Brain pericyte (primary cell): ENCODE measurements at regions not wholly inside any gene's neighbourhood (a gene's known extent, or its start where the extent isn't known, plus 50 kb on each side); places are given as distances from the start of the nearest gene placed in this dataset.

Experiments used
- DNase-seq: peaks from one replicate; pipeline ENCODE4 v3.0.0-alpha.2; 2012; ENCODE audit warnings: low read depth, low spot score

DNA sequence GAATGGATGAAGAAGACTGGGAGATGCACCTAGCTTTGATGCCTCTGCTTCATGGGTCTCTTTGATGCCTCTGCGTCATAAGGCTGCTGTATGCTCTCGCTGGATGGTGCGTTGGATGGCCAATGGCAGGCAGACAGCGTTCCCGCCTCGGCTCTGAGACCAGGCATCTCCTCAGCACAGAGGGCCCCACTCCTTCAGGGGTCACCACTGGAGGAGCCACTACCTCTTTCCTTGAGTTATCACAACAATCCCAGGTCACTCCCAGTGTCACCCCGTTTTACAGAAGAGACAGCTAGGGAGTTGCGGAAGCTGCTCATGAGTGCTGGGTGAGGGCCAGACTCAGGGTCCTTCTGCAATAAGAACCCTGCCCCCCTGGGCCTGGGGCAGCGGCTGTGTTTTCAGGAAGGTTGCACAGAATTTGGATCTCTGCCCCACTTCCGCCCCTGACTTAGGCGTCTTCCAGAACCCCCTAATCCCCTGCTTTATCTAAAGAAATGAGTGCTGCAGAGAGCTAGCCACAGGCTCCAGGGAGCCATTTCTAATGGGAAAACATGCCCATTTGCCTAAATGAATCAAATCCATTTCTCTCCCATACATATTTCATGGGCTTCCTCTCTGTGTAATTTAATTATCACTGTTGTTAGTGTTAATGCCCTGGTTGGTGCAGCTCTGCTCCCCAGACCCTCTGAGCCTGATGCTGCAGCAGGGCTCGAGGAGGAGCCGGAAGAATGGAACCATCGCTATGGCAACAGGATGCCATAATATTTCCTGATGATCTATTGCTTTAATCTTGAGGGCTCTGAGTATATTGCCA, 131.8 kb upstream of the HS6ST1 start:
- no peak for DNase-seq

DNA sequence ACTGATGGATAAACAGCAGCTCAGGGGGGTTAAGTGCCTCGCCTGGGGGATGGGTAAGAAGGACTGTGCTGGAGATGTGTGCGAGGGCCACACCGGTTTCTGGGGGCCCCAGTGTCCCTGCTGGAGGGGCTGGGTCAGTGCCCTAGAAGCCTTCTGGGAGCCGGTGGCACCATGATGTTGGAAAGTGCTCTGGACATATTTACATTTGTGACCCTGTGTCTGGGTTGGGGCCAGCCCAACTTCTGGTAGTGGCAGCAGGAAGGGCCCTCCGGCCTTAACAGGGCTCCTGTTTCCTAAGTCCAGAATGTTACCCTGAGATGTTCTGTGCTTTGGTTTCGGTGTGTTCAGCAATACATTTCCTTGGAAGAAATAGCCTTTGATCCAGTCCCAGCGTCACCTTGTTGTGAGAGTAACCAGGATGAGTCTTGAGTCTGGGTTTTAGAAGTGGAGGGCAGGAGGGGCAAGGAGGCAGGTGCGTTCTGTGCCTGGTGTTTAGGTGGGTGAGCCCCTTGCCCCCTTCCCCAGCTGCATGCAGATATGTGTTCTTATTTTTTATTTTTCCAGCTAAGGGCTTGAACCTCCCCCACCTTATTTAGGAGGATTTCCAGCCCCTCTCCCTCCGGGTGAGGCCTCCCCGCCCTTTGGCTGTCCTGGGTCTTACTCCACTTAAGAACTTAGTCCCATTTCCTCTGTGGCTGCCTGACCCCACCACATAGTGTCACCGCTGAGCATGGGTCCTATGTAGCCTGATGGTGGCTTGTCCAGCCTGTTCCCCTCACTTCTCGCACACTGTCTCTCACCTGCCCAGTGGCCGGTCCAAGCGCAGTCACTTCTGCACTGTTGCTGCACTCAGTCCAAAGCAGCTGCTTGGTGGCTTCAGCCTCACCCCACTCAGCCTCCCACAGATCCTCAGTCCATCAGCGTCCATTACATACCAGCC, 132.7 kb upstream of the HS6ST1 start:
- DNase-seq, result no peak

DNA sequence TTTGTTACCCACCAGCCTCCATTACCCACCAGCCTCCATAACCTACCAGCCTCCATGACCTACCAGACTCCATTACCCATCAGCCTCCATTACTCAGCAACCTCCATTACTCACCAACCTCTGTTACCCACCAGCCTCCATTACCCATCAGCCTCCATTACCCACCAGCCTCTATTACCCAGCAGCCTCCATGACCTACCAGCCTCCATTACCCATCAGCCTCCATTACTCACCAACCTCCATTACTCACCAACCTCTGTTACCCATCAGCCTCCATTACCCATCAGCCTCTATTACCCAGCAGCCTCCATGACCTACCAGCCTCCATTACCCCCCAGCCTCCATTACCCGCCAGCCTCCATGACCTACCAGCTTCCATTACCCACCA, 133.3 kb upstream of the HS6ST1 start:
- DNase-seq, result no peak

DNA sequence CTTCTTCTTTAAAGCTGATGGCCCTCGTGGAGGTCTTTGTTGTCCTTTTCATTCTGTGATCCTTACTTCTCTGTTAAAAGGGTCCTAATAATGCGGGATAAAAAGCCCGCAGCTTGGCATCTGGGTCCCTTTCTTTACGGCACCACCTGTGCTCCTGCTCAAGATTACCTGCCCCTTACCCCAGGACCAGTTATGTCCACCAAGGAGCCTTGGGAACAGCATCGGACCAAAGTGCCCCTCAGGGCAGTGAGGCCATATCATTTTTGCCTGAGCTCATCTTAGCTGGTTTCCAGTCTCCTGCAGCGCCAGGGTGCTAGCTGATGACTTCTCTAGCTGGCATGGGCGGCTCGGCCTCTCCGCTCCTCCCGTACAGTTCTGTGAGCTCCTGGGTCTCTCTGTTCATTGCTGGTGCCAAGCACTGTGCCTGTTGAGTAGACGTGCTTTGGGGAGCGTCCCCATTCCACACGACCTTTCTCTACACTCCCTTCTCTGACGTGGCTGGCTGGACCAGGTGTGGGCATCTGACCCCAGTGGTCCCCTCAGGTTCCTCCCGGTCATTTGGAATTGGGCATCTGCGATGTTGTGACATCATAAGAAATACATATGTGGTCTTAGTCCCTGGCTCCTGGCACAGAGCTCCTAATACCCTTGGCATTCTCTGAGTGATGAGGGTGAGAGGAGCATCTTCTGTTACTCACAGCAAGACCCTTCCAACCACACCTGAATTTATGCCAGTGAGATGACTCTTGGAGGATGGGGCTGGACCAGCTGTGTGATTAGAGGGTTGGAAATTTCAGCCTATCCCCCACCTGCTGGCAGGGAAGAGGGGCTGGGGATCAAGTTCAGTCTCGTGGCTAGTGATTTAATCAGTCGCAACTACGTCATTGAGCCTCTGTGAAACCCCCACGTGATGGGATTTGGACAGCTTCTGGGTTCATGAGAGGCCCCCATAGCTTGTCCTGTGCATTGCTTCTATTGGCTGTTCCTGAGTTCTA, 134.2 kb upstream of the HS6ST1 start:
- DNase-seq, result no peak

DNA sequence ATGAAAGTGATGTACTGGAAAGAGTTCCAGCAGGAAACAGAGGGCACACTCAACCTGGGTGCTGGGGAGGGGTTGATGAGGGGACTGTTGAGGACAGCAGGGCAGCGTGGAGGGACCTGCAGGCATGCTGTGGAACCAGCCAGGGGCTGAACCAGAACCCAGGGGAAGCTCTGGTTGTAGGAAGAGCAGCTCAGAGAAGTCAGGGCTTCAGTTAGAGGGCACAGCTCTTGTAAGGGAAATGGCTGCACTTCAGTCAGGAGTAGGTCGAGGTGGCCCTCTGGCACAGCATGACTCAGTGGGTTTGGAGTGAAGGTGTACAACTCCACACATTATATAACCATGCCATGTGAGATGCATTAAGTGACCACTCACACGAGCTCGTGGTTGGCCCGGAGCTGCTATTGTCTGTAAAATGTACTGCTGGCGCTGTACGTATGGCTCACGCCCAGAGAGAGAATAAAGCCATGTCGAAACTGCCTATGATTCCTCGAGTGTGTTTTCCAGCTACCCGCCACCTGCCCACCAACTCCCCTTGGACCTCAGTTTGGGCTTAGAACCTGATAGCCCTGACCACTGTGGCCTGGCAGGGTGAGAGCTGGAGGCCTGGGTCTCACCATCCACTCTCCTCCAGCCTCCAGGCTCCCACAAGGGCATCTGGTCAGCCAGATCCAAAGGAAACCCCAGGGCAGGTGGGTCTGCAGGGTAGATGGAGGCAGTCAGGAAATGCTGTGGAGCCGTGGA, 136.5 kb upstream of the HS6ST1 start:
- no peak for DNase-seq

DNA sequence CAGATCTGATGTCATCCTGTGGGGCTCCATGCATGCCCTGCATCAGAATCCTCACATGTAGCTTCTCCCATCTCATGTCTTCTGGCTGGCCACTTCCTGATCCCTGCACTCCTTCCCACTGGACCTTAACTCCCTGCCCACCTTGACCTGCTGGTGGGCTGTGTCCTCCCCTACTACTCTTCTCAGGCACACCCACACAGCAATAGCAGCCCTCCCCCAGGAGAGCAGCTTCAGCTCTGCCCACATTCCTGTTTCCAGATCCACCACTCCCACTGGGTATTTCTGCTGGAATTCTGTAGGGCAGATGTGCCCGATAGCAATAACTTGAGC, 137.0 kb upstream of the HS6ST1 start:
- DNase-seq, result no peak

DNA sequence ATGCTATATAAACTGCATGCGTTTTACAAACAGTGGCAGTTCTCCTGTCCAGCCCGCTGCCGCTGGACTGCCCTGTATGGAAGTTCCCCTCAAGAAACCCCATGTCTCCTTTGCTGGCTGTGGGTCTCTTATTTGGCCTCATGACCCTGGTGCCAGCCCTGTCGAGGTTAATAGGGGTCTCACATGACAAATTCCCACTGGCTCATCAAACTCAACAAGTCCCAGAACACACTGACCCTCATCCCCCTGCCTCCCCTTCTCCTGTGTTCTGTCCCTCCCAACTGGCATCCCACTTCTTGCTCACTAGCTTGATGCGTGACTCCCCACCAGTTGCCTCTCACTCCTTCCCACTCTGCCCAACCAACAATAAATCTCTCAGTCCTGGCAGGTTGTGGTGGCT, 137.6 kb upstream of the HS6ST1 start:
- no peak for DNase-seq

DNA sequence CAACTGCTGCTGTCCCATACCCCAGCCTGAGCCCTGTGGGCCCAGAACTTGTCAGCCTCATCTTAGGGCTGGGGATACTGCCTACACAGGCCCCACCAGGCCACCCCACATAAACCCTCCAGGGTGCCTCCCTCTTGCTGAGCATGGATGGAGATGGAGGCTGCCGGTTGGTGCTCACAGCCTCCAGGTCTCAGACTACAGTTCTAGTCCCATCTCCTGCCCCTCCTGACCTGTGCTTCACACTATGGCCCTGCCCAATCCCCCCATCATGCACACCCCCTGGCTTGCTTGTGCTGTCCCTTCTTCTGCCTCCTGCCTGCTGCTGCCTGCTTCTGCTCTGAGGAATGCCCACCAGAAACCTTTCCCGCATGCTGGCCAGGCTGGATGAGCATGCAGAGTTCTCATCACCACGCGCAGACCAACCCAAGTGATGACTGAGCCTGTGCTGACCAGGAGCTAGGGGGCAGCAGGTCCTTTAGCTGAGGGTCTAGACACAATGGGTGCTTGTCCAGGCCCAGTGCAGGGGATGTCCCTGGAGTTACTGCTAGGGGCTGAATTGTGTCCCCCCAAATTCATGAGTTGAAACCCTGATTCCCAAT, 138.4 kb upstream of the HS6ST1 start:
- DNase-seq, result no peak

DNA sequence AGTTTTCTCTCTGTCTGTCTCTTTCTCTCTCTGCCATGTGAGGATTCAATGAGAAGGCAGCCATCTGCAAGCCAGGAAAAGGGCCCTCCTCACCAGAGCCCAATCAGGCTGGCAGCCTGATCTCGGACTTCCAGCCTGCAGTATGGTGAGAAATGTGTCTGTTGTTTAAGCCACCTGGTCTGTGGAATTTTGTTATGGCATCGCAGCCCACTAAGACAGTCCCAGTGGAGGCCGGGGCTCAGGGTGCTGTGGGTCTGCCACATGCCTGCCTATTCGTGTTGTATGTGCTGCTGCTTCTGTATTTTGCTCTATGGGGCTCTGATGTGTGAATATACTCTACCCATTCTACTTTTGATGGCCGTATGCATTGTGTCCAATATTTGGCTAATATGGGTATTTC, 139.0 kb upstream of the HS6ST1 start:
- DNase-seq, result no peak

DNA sequence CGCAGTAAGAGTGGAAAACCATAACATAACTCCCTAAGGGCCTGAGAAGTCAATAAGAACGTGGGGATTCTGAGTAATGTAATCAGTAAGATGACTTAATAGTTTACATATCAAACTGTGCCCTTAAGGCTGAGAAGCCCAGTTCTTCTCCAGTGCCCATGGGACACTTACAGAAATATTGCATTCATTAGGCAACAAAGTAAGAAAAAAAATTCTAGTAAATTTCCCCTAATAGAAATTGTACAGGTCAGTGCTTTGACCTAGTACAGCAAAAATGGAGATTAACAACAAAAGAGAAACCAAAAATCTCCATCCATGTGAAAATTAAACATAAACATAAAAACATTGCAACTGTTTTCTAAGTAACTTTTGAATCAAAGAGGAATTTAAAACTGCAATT, 139.8 kb upstream of the HS6ST1 start:
- DNase-seq, result no peak

DNA sequence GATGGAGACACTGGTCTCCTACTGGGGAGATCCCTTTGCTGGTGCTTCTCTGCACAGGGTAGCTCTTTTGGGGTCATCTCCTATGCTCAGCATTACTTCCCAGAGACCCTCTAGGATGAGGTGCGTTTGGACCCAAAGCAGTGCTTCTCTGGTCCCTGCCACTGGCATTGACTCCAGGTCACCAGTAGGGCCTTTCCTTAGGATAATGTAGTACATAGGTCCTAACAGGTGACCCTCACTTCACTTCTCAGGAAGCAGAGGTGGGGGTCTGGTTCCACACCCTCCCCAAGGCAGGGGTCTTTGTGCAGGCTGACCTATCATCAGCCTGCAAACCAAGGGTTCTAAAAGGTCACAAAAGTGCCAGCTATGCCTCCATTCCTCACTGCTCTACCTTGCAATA, 145.8 kb upstream of the HS6ST1 start:
- DNase-seq, result no peak

DNA sequence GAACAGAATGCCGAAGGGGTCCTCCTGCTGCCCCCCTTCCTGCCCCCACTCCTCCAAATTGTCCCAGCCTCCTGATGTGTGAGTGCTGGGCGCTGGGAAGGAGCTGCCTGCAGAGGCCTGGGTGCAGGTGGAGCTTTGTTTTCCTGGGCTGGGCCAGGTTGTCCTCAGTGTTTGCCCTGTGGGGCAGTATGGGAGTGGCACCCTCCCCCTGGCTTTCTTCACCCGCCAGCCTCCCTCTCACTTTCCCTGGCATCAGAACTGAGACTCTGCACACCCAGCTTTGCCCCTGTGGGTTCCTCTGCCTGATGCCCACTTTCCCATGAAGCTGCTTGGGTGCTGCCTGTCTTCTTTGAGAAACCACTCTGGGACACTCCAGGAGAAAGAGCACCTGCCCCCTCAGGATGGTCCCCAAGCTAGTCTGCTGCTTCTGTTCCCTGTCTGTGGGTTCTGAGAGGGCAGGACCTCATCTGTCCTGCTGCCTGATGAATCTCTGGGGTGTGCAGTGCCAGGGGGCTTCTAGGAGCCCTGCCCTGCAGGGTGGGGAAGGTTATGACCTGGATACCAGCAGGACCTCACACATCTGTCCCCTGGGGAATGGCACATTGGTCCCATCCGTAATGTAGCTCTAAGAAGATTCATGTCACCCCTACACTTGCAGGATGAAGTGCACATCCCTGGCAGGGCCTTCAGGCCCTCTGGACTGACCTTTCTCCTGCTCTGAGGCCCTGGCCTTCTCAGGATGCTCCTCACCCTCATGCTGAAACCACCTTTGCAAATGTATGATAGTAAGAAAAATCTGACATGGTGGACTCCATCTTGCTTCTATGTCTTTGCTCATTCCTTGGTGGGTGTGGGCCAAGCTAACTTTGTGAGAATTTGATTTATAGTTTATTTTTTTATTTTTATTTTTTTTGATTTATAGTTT, 146.8 kb upstream of the HS6ST1 start:
- DNase-seq, result no peak

DNA sequence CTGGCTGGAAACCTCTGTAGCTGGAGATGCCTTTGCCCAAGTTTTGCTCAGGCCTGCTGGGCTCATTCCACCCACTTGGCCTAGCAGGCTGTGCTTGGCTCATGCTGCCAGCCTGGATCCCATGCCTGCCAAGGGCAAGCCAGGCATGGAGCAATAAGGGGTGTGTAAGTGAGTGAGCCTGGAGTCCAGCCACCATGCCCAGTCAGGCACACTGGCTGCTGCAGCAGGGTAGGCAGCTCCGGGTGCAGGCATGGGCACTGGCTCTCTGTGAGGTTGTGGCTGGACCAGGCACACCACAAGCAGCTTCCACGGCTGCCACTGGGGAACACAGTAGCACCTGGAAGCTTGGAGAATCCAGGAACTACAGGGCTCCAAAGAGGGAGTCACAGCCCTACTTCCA, 147.7 kb upstream of the HS6ST1 start:
- no peak for DNase-seq

DNA sequence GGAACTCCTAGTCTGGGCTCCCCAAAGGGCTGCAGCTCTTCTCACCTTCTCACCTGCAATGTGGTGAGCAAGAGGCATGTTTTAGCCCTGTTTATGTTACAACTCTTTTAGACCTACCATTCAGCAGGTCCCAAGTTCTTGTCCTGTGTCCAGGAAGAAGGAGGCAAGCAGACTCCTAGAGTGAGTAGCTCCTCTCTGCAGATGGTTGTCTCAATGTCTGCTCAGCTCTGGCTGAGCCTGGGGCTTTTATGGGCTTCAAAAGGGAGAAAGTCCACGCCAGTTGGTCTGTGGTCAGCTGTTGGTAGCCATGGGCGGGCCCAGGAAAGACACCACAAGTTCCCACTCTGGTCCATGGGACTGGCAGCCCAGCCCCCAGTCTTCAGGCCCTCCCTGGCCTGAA, 148.1 kb upstream of the HS6ST1 start:
- DNase-seq, result no peak

DNA sequence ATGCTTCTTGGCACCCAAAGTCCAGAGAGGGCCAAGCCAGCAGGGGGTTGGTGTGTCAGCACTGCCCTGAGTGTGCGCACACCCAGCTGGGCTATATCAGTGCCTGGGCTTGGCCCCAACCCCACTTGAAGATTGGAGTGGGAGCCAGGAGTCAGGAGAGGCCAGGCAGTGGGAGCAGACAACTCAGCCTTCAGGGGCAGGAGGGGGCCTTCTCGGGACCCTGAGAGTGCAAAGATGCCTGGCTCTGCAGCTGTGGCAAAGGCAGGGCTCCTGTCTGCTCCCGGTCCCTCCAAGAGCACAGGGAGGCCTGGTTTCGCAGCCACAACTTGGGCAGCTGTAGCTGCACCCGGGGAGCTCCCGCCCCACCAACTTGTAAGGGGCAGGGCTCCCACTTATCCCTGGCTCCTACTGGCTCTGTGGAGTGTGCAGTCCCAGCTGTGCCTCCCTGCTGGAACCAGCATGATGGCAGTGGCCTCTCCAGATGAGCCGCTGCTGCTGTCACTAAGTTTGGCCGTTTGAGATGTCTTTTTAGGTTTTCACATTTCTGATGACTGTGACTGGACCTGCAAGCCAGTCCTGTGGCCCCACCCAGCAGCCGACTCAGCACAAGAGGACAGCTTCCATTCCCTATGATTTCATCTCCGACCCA, 148.8 kb upstream of the HS6ST1 start:
- no peak for DNase-seq

DNA sequence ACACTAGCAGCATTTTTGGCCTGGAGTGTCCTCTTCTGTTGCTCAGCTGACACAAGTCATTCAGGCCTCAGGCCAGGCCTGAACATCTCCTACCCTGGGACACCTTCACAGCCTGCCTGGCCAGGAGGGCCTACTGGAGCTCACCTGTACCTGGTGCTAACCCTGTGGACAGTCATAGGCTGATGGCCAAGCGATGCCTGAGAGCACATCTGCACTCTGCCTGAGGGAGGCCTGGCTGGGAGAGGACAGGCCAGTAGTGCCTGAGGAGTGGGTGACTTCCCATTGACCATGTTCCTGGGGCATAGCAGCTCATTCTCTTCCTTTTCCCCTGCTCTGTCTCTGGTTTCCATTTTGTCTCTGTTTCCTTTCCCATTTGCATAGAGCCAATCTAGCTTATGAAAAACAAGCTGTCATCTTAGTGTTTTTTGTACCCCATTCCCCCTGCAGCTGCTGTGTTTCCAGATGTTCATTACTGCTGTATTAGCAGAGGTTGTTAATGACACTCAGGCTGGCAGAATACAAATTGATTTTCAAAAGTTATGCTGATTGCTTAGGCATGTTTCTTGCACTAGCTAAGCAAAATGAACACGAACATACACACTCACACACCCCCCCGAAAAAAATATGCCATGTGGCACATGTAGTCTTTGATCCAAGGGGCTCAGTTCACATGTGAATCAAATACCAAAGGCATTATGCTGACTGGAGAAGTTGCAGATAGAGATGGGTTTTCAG, 149.7 kb upstream of the HS6ST1 start:
- DNase-seq, result no peak

DNA sequence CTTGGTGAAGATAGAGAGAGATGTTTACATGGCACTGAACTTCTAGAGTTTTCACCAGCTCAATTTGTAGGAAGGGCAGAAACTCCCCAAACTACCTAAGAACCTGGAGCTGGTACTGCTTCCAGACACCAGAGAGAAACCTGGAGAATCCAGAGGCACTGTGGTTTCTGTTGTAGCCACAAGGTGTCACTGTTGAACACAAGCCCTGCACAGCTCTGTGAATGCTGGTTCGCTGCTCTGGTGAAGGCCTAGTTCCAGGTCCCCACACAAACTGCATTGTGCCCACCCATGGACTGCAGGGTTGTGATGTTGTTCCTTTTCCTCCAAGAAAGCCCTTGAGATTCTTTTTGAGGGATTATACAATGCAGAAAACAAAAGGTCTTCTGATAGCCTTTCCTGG, 150.5 kb upstream of the HS6ST1 start:
- DNase-seq, result no peak

DNA sequence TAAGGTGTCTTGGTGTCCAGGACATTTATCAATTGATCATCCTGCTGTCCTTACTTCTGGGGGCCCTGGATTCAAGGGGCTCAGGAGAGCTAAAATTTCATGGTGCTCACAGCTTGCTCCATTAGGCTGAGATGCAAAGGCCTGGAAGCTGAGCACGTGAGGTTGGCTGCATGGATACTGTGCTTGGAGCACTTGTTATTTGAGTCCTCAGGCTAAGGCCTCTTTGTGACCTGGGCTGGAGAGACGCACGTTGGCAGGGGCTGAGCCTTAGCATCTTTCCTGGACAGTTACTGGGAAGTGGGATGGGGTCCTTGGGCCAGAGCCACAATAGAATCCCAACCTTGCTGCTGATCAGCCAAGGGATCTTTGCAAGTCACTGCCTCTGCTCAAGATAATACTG, 151.2 kb upstream of the HS6ST1 start:
- DNase-seq, result no peak
